Neural cell (in vitro differentiated cells): ENCODE measurements at regions not wholly inside any gene's neighbourhood (a gene's known extent, or its start where the extent isn't known, plus 50 kb on each side); places are given as distances from the start of the nearest gene placed in this dataset.

Experiments
- H2AFZ ChIP-seq: fragments of 200-600, 300-800 bp; sonication (generic), shearing (Covaris generic); 2 replicates; pipeline ENCODE4 v1.6.0; 2014; ENCODE audit warnings: low read depth, mild to moderate bottlenecking, antibody characterized with exemption, low read length, moderate library complexity
- H3F3A ChIP-seq: fragments of 200-600 bp; shearing (Covaris generic); 2 replicates; pipeline ENCODE4 v1.6.1; 2016; ENCODE audit warnings: mild to moderate bottlenecking, moderate library complexity, mixed read lengths, antibody characterized with exemption, low read length; ENCODE audit not compliant: insufficient read depth, poor library complexity, severe bottlenecking
- H3K27ac ChIP-seq: fragments of 200-600, 300-800 bp; sonication (generic), shearing (Covaris generic); 2 replicates; pipeline ENCODE4 v1.5.1; 2014; ENCODE audit warnings: mild to moderate bottlenecking, low read length, moderate library complexity
- H3K27me3 ChIP-seq: fragments of 300-800, 200-600 bp; sonication (generic), shearing (Covaris generic); 2 replicates; pipeline ENCODE4 v1.6.0; 2014; ENCODE audit warnings: mild to moderate bottlenecking, low read depth, low read length, moderate library complexity; ENCODE audit not compliant: insufficient read depth
- H3K36me3 ChIP-seq: fragments of 300-800, 200-600 bp; sonication (generic), shearing (Covaris generic); 2 replicates; pipeline ENCODE4 v1.5.1; 2014; ENCODE audit warnings: mild to moderate bottlenecking, antibody characterized with exemption, low read length, moderate library complexity; ENCODE audit not compliant: insufficient read depth
- H3K4me2 ChIP-seq: fragments of 300-800, 200-600 bp; sonication (generic), shearing (Covaris generic); 2 replicates; pipeline ENCODE4 v1.6.0; 2014; ENCODE audit warnings: mild to moderate bottlenecking, low read length
- H3K4me3 ChIP-seq: fragments of 300-800, 200-600 bp; sonication (generic), shearing (Covaris generic); 2 replicates; pipeline ENCODE4 v1.5.1; 2014; ENCODE audit warnings: mild to moderate bottlenecking, low read length, moderate library complexity
- H3K79me2 ChIP-seq: fragments of 200-600 bp; shearing (Covaris generic); replicated peaks from 2 replicates; pipeline ENCODE4 v1.6.0; 2014; ENCODE audit warnings: mild to moderate bottlenecking, low read length, moderate library complexity; ENCODE audit not compliant: insufficient read depth
- H3K9ac ChIP-seq: fragments of 300-800, 200-600 bp; sonication (generic), shearing (Covaris generic); 2 replicates; pipeline ENCODE4 v1.6.1; 2016; ENCODE audit warnings: mild to moderate bottlenecking, low read length, mixed read lengths
- H3K9me2 ChIP-seq: fragments of 200-600 bp; shearing (Covaris generic); 2 replicates; pipeline ENCODE4 v1.6.1; 2016; ENCODE audit warnings: mild to moderate bottlenecking, low read length, mixed read lengths; ENCODE audit not compliant: insufficient read depth
- H3K9me3 ChIP-seq: fragments of 200-600, 300-800 bp; sonication (generic), shearing (Covaris generic); 2 replicates; pipeline ENCODE4 v1.6.1; 2016; ENCODE audit warnings: mild to moderate bottlenecking, mixed run types, low read length, moderate library complexity, mixed read lengths
- H4K20me1 ChIP-seq: fragments of 200-600 bp; shearing (Covaris generic); 2 replicates; pipeline ENCODE4 v1.6.1; 2016; ENCODE audit warnings: mild to moderate bottlenecking, mixed run types; ENCODE audit not compliant: insufficient read depth
- CTCF ChIP-seq: fragments of 450-650 bp; IDR thresholded peaks from 2 replicates; pipeline ENCODE4 v1.5.1; 2014; ENCODE audit warnings: antibody characterized with exemption, mild to moderate bottlenecking, moderate library complexity; ENCODE audit not compliant: poor library complexity, severe bottlenecking
- EP300 ChIP-seq: fragments of 450-650 bp; conservative IDR thresholded peaks from 2 replicates; pipeline ENCODE4 v1.6.1; 2014; ENCODE audit warnings: antibody characterized with exemption, mild to moderate bottlenecking, moderate library complexity; ENCODE audit not compliant: poor library complexity, severe bottlenecking
- EZH2 ChIP-seq: fragments of 200-600, 300-800 bp; shearing (Covaris generic), sonication (generic); IDR thresholded peaks from 2 replicates; pipeline ENCODE4 v1.6.1; 2014; ENCODE audit warnings: antibody characterized with exemption, low read length, borderline replicate concordance, mild to moderate bottlenecking; ENCODE audit not compliant: insufficient read depth, poor library complexity, severe bottlenecking
- MXI1 ChIP-seq: fragments of 450-650 bp; conservative IDR thresholded peaks from 2 replicates; pipeline ENCODE4 v1.6.1; 2014; ENCODE audit warnings: antibody characterized with exemption, mild to moderate bottlenecking; ENCODE audit not compliant: poor library complexity, severe bottlenecking
- POLR2AphosphoS5 ChIP-seq: IDR thresholded peaks from 2 replicates; pipeline ENCODE4 v1.6.1; 2012
- RAD21 ChIP-seq: fragments of 450-650 bp; conservative IDR thresholded peaks from 2 replicates; pipeline ENCODE4 v1.6.1; 2014; ENCODE audit warnings: antibody characterized with exemption, mild to moderate bottlenecking, moderate library complexity
- REST ChIP-seq: IDR thresholded peaks from 2 replicates; pipeline ENCODE4 v1.6.1; 2012; ENCODE audit warnings: borderline replicate concordance
- SMC3 ChIP-seq: fragments of 450-650 bp; conservative IDR thresholded peaks from 2 replicates; pipeline ENCODE4 v1.6.1; 2014; ENCODE audit warnings: antibody characterized with exemption, mild to moderate bottlenecking, moderate library complexity; ENCODE audit not compliant: poor library complexity
- TAF1 ChIP-seq: IDR thresholded peaks from 2 replicates; pipeline ENCODE4 v1.6.1; 2012; ENCODE audit warnings: low read depth

GRCh38 chr2:57278451-57278850 is 768.2 kb upstream of the VRK2 start:
- H3K4me2 ChIP-seq, result no peak overlapping the region
- H4K20me1 ChIP-seq, result no peaks in the 10 kb centered on the region
- H3K79me2 ChIP-seq, result no peaks in the 10 kb centered on the region
- no peak overlapping the region for H3K4me3 ChIP-seq
- no peaks in the 10 kb centered on the region for H3K9me2 ChIP-seq
- H3K36me3 ChIP-seq, result no peaks in the 10 kb centered on the region
- H3K27ac ChIP-seq, result no peak overlapping the region
- TF ChIP-seq TAF1 (no peak), REST (no peak), RAD21 (no peak), MXI1 (no peak), SMC3 (no peak), EZH2 (no peak), POLR2AphosphoS5 (no peak), EP300 (no peak), CTCF (no peak)
- H2AFZ ChIP-seq, result no peak overlapping the region
- H3F3A ChIP-seq, result no peaks in the 10 kb centered on the region
- H3K27me3 ChIP-seq, result no peaks in the 10 kb centered on the region
- no peak overlapping the region for H3K9ac ChIP-seq
- no peaks in the 10 kb centered on the region for H3K9me3 ChIP-seq

- TF ChIP-seq EP300 (no peak), RAD21 (no peak), CTCF (no peak), REST (no peak), TAF1 (no peak), POLR2AphosphoS5 (no peak), SMC3 (no peak), MXI1 (no peak), EZH2 (no peak)
- Histone ChIP-seq H3K4me3 (no peak overlapping the region), H4K20me1 (no peaks in the 10 kb centered on the region), H3K4me2 (no peak overlapping the region), H3F3A (no peaks in the 10 kb centered on the region), H3K36me3 (no peaks in the 10 kb centered on the region), H3K9me3 (no peaks in the 10 kb centered on the region), H3K9me2 (no peaks in the 10 kb centered on the region), H3K79me2 (no peaks in the 10 kb centered on the region), H2AFZ (no peak overlapping the region), H3K27ac (no peak overlapping the region), H3K27me3 (no peaks in the 10 kb centered on the region), H3K9ac (no peak overlapping the region)
These were observed 755.4 kb upstream of the VRK2 start for GRCh38 chr2:57291209-57291608.
